Smooth muscle cell (in vitro differentiated cells): ENCODE measurements at regions not wholly inside any gene's neighbourhood (a gene's known extent, or its start where the extent isn't known, plus 50 kb on each side); places are given as distances from the start of the nearest gene placed in this dataset.
"Not testable (repeated sequence)": the region's sequence is repeated elsewhere in the genome, so short reads cannot be mapped to it uniquely, and the experiment has no call there.

Experiments
- DNase-seq: peaks from one replicate; lab custom pipeline; 2025; ENCODE audit not compliant: unreplicated experiment; lab: John Stamatoyannopoulos, UW
- H2AFZ ChIP-seq: fragments of 200-600 bp; sonication (generic); 2 replicates; pipeline ENCODE4 v1.6.0; 2016; ENCODE audit warnings: antibody characterized with exemption, low read depth, mild to moderate bottlenecking
- H3F3A ChIP-seq: fragments of 200-600 bp; sonication (generic); 2 replicates; pipeline ENCODE4 v1.6.0; 2017; ENCODE audit warnings: antibody characterized with exemption, low read depth
- H3K27ac ChIP-seq: fragments of 200-600 bp; sonication (generic); 2 replicates; pipeline ENCODE4 v1.5.1; 2016; ENCODE audit warnings: low read depth, mild to moderate bottlenecking
- H3K27me3 ChIP-seq: fragments of 200-600 bp; sonication (generic); 2 replicates; pipeline ENCODE4 v1.6.1; 2016; ENCODE audit warnings: low read depth, mild to moderate bottlenecking
- H3K36me3 ChIP-seq: fragments of 200-600 bp; sonication (generic); 2 replicates; pipeline ENCODE4 v1.5.1; 2016; ENCODE audit warnings: low read depth
- H3K4me1 ChIP-seq: fragments of 200-600 bp; sonication (generic); 2 replicates; pipeline ENCODE4 v1.5.1; 2016; ENCODE audit warnings: low read depth
- H3K4me2 ChIP-seq: fragments of 200-600 bp; sonication (generic); 2 replicates; pipeline ENCODE4 v1.6.0; 2016; ENCODE audit warnings: mild to moderate bottlenecking
- H3K4me3 ChIP-seq: fragments of 200-600 bp; sonication (generic); 2 replicates; pipeline ENCODE4 v1.5.1; 2016; ENCODE audit warnings: mild to moderate bottlenecking
- H3K79me2 ChIP-seq: fragments of 200-600 bp; sonication (generic); 2 replicates; pipeline ENCODE4 v1.6.0; 2016; ENCODE audit warnings: low read depth, mild to moderate bottlenecking
- H3K9ac ChIP-seq: fragments of 200-600 bp; sonication (generic); 2 replicates; pipeline ENCODE4 v1.6.0; 2016; ENCODE audit warnings: low read depth
- H3K9me3 ChIP-seq: fragments of 200-600 bp; sonication (generic); replicated peaks from 2 replicates; pipeline ENCODE4 v1.5.1; 2016; ENCODE audit warnings: low read depth
- H4K20me1 ChIP-seq: fragments of 200-600 bp; sonication (generic); 2 replicates; pipeline ENCODE4 v1.6.0; 2016; ENCODE audit warnings: low read depth
- CTCF ChIP-seq: fragments of 200-600 bp; sonication (generic); IDR thresholded peaks from 2 replicates; pipeline ENCODE4 v1.5.1; 2017; ENCODE audit warnings: borderline replicate concordance, mild to moderate bottlenecking, antibody characterized with exemption; ENCODE audit not compliant: insufficient read depth, poor library complexity, severe bottlenecking
- WGBS: methylation state at CpG from one replicate; pipeline ENCODE4 v1.1.7; 2016; ENCODE audit warnings: low lambda C conversion rate; 5-methylcytosine and 5-hydroxymethylcytosine counted together

- TF ChIP-seq CTCF = no peak
- Histone ChIP-seq H4K20me1 (no peaks in the 10 kb centered on the region), H3F3A (no peaks in the 10 kb centered on the region), H3K9me3 (no peaks in the 10 kb centered on the region), H3K4me3 (no peak overlapping the region), H3K4me2 (no peak overlapping the region), H3K36me3 (no peaks in the 10 kb centered on the region), H3K27me3 (no peaks in the 10 kb centered on the region), H3K9ac (no peak overlapping the region), H3K79me2 (no peaks in the 10 kb centered on the region), H2AFZ (no peak overlapping the region), H3K4me1 (no peaks in the 10 kb centered on the region), H3K27ac (no peak overlapping the region)
- DNase-seq = no peak
Observed at GRCh38 chr4:155062948-155063347, 145.5 kb upstream of the NPY2R start.

- H3K79me2 ChIP-seq, H3K9ac ChIP-seq, H3K27ac ChIP-seq, H3K4me1 ChIP-seq, H3F3A ChIP-seq, H3K4me2 ChIP-seq, DNase-seq, H2AFZ ChIP-seq, H3K36me3 ChIP-seq, H3K27me3 ChIP-seq, H3K4me3 ChIP-seq, H3K9me3 ChIP-seq, H4K20me1 ChIP-seq: not testable (repeated sequence)
- WGBS = 83% methylated on average over 7 of the region's 7 CpGs
Observed at GRCh38 chr4:155064934-155065333, 143.5 kb upstream of the NPY2R start.

- H3K4me3 ChIP-seq = no peak overlapping the region
- no peaks in the 10 kb centered on the region for H3K79me2 ChIP-seq
- H2AFZ ChIP-seq = no peak overlapping the region
- no peaks in the 10 kb centered on the region for H4K20me1 ChIP-seq
- no peaks in the 10 kb centered on the region for H3K9me3 ChIP-seq
- no peaks in the 10 kb centered on the region for H3K4me1 ChIP-seq
- H3K27ac ChIP-seq = no peak overlapping the region
- no peaks in the 10 kb centered on the region for H3K27me3 ChIP-seq
- no peaks in the 10 kb centered on the region for H3F3A ChIP-seq
- no peaks in the 10 kb centered on the region for H3K36me3 ChIP-seq
- no peak for TF ChIP-seq CTCF
- DNase-seq = no peak
- no peak overlapping the region for H3K4me2 ChIP-seq
- H3K9ac ChIP-seq = no peak overlapping the region
Observed at GRCh38 chr4:155066871-155067270, 141.6 kb upstream of the NPY2R start.

GRCh38 chr4:155071962-155072361 is 136.5 kb upstream of the NPY2R start:
- H2AFZ ChIP-seq = no peak overlapping the region
- 88% methylated on average over 2 of the region's 2 CpGs for WGBS
- no peak overlapping the region for H3K4me2 ChIP-seq
- no peaks in the 10 kb centered on the region for H3K79me2 ChIP-seq
- H3F3A ChIP-seq = no peaks in the 10 kb centered on the region
- H3K4me1 ChIP-seq = no peaks in the 10 kb centered on the region
- H3K27me3 ChIP-seq = no peaks in the 10 kb centered on the region
- no peak for TF ChIP-seq CTCF
- no peaks in the 10 kb centered on the region for H3K9me3 ChIP-seq
- H3K27ac ChIP-seq = no peak overlapping the region
- no peak overlapping the region for H3K4me3 ChIP-seq
- DNase-seq = no peak
- H3K9ac ChIP-seq = no peak overlapping the region
- H4K20me1 ChIP-seq = no peaks in the 10 kb centered on the region
- no peaks in the 10 kb centered on the region for H3K36me3 ChIP-seq
